Ovary (tissue), 7 donors: ENCODE measurements at regions not wholly inside any gene's neighbourhood (a gene's known extent, or its start where the extent isn't known, plus 50 kb on each side); places are given as distances from the start of the nearest gene placed in this dataset.

Experiments used
- DNase-seq, 5 donors: peaks; one replicate each; pipeline ENCODE4 v3.0.0-alpha.2; 2019 to 2020
- H3K27ac ChIP-seq, 2 donors: fragments of 200-600 bp; one replicate each; pipeline versions ENCODE4 v1.5.1 to v1.8.0; 2019 to 2022
- H3K27me3 ChIP-seq: fragments of 200-600 bp; one replicate; pipeline ENCODE4 v1.8.0; 2022
- H3K36me3 ChIP-seq: fragments of 200-600 bp; sonication (generic); one replicate; pipeline ENCODE4 v1.5.1; 2019
- H3K4me1 ChIP-seq: one replicate; pipeline ENCODE4 v1.8.1; 2013; ENCODE audit warnings: mild to moderate bottlenecking, moderate library complexity; ENCODE audit not compliant: insufficient read depth
- H3K4me3 ChIP-seq: fragments of 200-600 bp; sonication (generic); one replicate; pipeline ENCODE4 v1.5.1; 2017
- H3K9me3 ChIP-seq, 2 donors: fragments of 200-600 bp in 1 of 2; sonication (generic) in 1 of 2; one replicate each; pipeline versions ENCODE4 v1.5.1 to v1.8.1; 2013 to 2019; ENCODE audit warnings: mild to moderate bottlenecking in 1 of 2, moderate library complexity in 1 of 2
- EP300 ChIP-seq: sonication (generic); formaldehyde crosslinking; IDR thresholded peaks from one replicate; pipeline ENCODE4 v1.6.1; 2017; ENCODE audit warnings: antibody characterized with exemption
- POLR2A ChIP-seq: fragments of 450-650 bp; IDR thresholded peaks from one replicate; pipeline ENCODE4 v1.6.1; 2017; ENCODE audit warnings: antibody characterized with exemption, mild to moderate bottlenecking, moderate library complexity
- WGBS, 3 donors: extraction: QIAGEN DNeasy Blood & Tissue Kit in 1 of 3; methylation state at CpG; one replicate each; pipeline versions ENCODE4 v1.1.5 to v1.1.7; 2013 to 2017; 5-methylcytosine and 5-hydroxymethylcytosine counted together
- intact Hi-C, 4 donors: fragments of 100-400 bp; cut with DNase I; formaldehyde crosslinking; loops; one replicate each; pipeline versions ENCODE4 v1.11.0 to v1.15.1; 2022 to 2023
- TF ChIP-seq, protein P1 (sequence below), 3 donors: fragments of 450-650 bp in 2 of 3; fragments of 200-600 bp in 1 of 3; IDR thresholded peaks; one replicate each; pipeline versions ENCODE4 v1.5.1 to v1.8.0; 2016 to 2022; ENCODE audit warnings: antibody characterized with exemption in 3 of 3, mild to moderate bottlenecking in 1 of 3
- donor health status: DM: no; HTN: no; CAD: no; lungs with moderate emphysema.
- donor health status: DM: no; HTN: no; CAD: no.
- donor health status: Bipolar disorder and iron deficiency.
- donor health status: DM: no; HTN: no; CAD: no.
- donor health status: DM: yes; HTN: yes; CAD: no.

DNA sequence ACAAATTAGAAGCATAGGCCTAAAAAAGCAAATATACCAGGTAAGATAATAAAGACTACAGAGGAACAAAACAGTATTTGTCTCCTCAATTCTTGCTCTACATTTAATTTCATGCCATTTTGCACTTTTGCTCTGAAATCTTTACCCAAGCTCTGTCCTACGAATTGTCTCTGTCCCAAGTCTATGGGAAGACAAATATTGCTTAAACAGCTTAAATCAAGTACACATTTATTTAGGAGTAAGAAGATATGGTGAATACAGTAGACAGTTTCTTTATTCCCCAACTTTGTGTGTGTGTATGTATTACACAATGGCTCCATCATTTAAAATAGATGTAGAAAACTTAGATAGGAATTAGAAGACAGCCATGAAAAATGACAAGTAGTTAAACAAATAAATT, 163.5 kb upstream of the POU5F2 start:
- intact Hi-C loops, result no loop called here
- 95 to 100% (median 99%) methylated on average over 1 of the region's 1 CpG for whole genome bisulfite sequencing, 3 donors
- no peaks in the 10 kb centered on the region for H3K36me3 ChIP-seq

GRCh38 chr5:93902288-93902687, 160.9 kb upstream of the POU5F2 start:
- TF ChIP-seq, protein P1, sequence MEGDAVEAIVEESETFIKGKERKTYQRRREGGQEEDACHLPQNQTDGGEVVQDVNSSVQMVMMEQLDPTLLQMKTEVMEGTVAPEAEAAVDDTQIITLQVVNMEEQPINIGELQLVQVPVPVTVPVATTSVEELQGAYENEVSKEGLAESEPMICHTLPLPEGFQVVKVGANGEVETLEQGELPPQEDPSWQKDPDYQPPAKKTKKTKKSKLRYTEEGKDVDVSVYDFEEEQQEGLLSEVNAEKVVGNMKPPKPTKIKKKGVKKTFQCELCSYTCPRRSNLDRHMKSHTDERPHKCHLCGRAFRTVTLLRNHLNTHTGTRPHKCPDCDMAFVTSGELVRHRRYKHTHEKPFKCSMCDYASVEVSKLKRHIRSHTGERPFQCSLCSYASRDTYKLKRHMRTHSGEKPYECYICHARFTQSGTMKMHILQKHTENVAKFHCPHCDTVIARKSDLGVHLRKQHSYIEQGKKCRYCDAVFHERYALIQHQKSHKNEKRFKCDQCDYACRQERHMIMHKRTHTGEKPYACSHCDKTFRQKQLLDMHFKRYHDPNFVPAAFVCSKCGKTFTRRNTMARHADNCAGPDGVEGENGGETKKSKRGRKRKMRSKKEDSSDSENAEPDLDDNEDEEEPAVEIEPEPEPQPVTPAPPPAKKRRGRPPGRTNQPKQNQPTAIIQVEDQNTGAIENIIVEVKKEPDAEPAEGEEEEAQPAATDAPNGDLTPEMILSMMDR (IDR thresholded peaks at IDR 0.05), result no peak
- TF ChIP-seq POLR2A, result no peak
- no peak for TF ChIP-seq EP300
- intact Hi-C loops, result no loop called here
- Histone ChIP-seq H3K36me3 (no peaks in the 10 kb centered on the region), H3K27ac (no peak overlapping the region), H3K27me3 (no peaks in the 10 kb centered on the region), H3K9me3 (no peaks in the 10 kb centered on the region), H3K4me1 (no peaks in the 10 kb centered on the region), H3K4me3 (no peak overlapping the region)
- 71 to 83% (median 79%) methylated on average over 2 of the region's 2 CpGs for WGBS, 3 donors
- DNase-seq, result no peak

More for the DNA sequence above, 163.5 kb upstream of the POU5F2 start:
- TF ChIP-seq POLR2A, result no peak
- TF ChIP-seq, protein P1 (IDR thresholded peaks at IDR 0.05), result no peak
- no peak for TF ChIP-seq EP300
- Histone ChIP-seq H3K4me3 (no peak overlapping the region), H3K27me3 (no peaks in the 10 kb centered on the region), H3K27ac (no peak overlapping the region), H3K9me3 (no peaks in the 10 kb centered on the region), H3K4me1 (no peaks in the 10 kb centered on the region)
- DNase-seq, result no peak

GRCh38 chr5:93899026-93899600, 157.7 kb upstream of the POU5F2 start:
- WGBS, 3 donors, result 90 to 99% (median 96%) methylated on average over 1 of the region's 1 CpG
- intact Hi-C loops, result no loop called here
- no peak for DNase-seq
- no peak overlapping the region for H3K27ac ChIP-seq
- H3K27me3 ChIP-seq, result no peaks in the 10 kb centered on the region
- H3K4me1 ChIP-seq, result no peaks in the 10 kb centered on the region
- no peak overlapping the region for H3K4me3 ChIP-seq
- H3K9me3 ChIP-seq, result no peaks in the 10 kb centered on the region
- TF ChIP-seq EP300, result no peak
- TF ChIP-seq, protein P1 (IDR thresholded peaks at IDR 0.05), result no peak
- no peak for TF ChIP-seq POLR2A
- no peaks in the 10 kb centered on the region for H3K36me3 ChIP-seq

DNA sequence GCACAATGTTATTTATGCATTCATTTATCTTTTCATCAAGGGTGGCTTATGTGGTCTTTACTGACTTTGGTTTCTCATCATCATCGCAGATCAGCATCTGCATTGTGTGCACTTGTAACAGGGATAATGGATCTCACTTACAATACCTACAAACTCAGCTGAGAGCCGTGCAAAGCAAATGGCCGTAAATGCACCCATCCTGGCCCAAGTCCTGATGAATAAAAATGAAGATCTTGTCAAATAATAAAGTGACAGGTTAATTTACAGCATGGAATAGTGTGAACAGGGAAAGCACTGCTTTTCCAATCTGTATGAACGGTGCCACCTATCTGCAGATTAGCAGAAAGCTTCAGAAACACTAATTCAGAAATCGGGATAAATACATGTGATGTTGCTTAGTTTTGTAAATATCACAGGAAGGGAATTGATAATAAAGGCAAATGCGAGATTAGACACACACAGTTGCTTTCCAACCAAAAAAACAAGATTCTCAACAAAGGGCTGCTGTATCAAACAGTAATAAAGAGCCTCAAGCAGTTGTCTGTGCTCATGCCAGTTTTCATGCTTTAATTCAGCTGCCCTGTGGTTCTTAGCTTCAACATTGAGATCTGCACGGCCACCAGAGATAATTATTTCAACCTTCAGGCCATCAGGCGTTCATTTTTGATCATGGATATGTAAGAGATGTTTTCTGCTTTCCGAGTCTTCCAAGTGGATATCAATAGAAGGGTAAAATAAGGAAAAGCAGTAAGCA, 153.4 kb upstream of the POU5F2 start:
- Histone ChIP-seq H3K36me3 (no peaks in the 10 kb centered on the region), H3K27me3 (no peaks in the 10 kb centered on the region), H3K4me3 (no peak overlapping the region), H3K4me1 (no peaks in the 10 kb centered on the region), H3K9me3 (no peaks in the 10 kb centered on the region), H3K27ac (no peak overlapping the region)
- TF ChIP-seq EP300, result no peak
- no peak for TF ChIP-seq POLR2A
- TF ChIP-seq, protein P1 (IDR thresholded peaks at IDR 0.05), result no peak
- 31 to 53% (median 36%) methylated on average over 9 of the region's 9 CpGs for WGBS, 3 donors
- no peak for DNase-seq
- intact Hi-C loops, result no loop called here
